ENCODE measurements at regions not wholly inside any gene's neighbourhood (a gene's known extent, or its start where the extent isn't known, plus 50 kb on each side); places are given as distances from the start of the nearest gene placed in this dataset.
"Not testable (repeated sequence)": the region's sequence is repeated elsewhere in the genome, so short reads cannot be mapped to it uniquely, and the experiment has no call there.

GRCh38 chr5:1588071-1588694 is 64.4 kb upstream of the LPCAT1 start:
- not testable (repeated sequence) for H3K4me3 Mint-ChIP-seq; ATAC-seq (replicated peaks); DNase-seq; H3K27me3 Mint-ChIP-seq; H3K9me3 Mint-ChIP-seq; H3K27ac Mint-ChIP-seq
- H3K4me1 Mint-ChIP-seq = peaks cover 3 to 12% of the 10 kb centered on the region in 2 donors
- peaks cover 33 to 53% of the 10 kb centered on the region in 2 donors for H3K36me3 Mint-ChIP-seq

GRCh38 chr5:1583081-1583875 is 59.5 kb upstream of the LPCAT1 start:
- H3K27ac Mint-ChIP-seq; H3K9me3 Mint-ChIP-seq; H3K4me1 Mint-ChIP-seq; ATAC-seq (replicated peaks); H3K4me3 Mint-ChIP-seq; DNase-seq; H3K27me3 Mint-ChIP-seq: not testable (repeated sequence)
- peaks cover 44 to 70% of the 10 kb centered on the region in 2 donors for H3K36me3 Mint-ChIP-seq

- not testable (repeated sequence) for ATAC-seq (replicated peaks); DNase-seq; H3K27ac Mint-ChIP-seq; H3K4me1 Mint-ChIP-seq; H3K4me3 Mint-ChIP-seq; H3K27me3 Mint-ChIP-seq; H3K9me3 Mint-ChIP-seq
- peaks cover 33 to 59% of the 10 kb centered on the region in 2 donors for H3K36me3 Mint-ChIP-seq
Observed at GRCh38 chr5:1579389-1579788, 55.6 kb upstream of the LPCAT1 start.

- ATAC-seq (replicated peaks); H3K27ac Mint-ChIP-seq; H3K27me3 Mint-ChIP-seq; H3K4me1 Mint-ChIP-seq; DNase-seq; H3K4me3 Mint-ChIP-seq; H3K9me3 Mint-ChIP-seq: not testable (repeated sequence)
- peaks cover 40 to 63% of the 10 kb centered on the region in 2 donors for H3K36me3 Mint-ChIP-seq
Observed at GRCh38 chr5:1576851-1577250, 53.1 kb upstream of the LPCAT1 start.

GRCh38 chr5:1575991-1576714 is 52.4 kb upstream of the LPCAT1 start:
- peaks cover 41 to 59% of the 10 kb centered on the region in 2 donors for H3K36me3 Mint-ChIP-seq
- not testable (repeated sequence) for H3K4me1 Mint-ChIP-seq; H3K9me3 Mint-ChIP-seq; H3K27me3 Mint-ChIP-seq; H3K4me3 Mint-ChIP-seq; ATAC-seq (replicated peaks); H3K27ac Mint-ChIP-seq; DNase-seq

GRCh38 chr5:1575491-1575890 is 51.7 kb upstream of the LPCAT1 start:
- not testable (repeated sequence) for ATAC-seq (replicated peaks); DNase-seq; H3K4me3 Mint-ChIP-seq; H3K27ac Mint-ChIP-seq; H3K27me3 Mint-ChIP-seq; H3K4me1 Mint-ChIP-seq; H3K9me3 Mint-ChIP-seq
- H3K36me3 Mint-ChIP-seq = peaks cover 42 to 59% of the 10 kb centered on the region in 2 donors

GRCh38 chr5:1574023-1574318 is 50.2 kb upstream of the LPCAT1 start:
- not testable (repeated sequence) for H3K4me3 Mint-ChIP-seq; ATAC-seq (replicated peaks); DNase-seq; H3K4me1 Mint-ChIP-seq; H3K27ac Mint-ChIP-seq; H3K27me3 Mint-ChIP-seq; H3K9me3 Mint-ChIP-seq
- peaks cover 44 to 55% of the 10 kb centered on the region in 2 donors for H3K36me3 Mint-ChIP-seq

- H3K27ac Mint-ChIP-seq; H3K4me1 Mint-ChIP-seq; H3K9me3 Mint-ChIP-seq; H3K4me3 Mint-ChIP-seq; DNase-seq; H3K27me3 Mint-ChIP-seq; ATAC-seq (replicated peaks): not testable (repeated sequence)
- peaks cover 40 to 49% of the 10 kb centered on the region in 2 donors for H3K36me3 Mint-ChIP-seq
Observed at GRCh38 chr5:1573217-1574022, 49.7 kb upstream of the LPCAT1 start.
